Keratinocyte (primary cell): ENCODE measurements at regions not wholly inside any gene's neighbourhood (a gene's known extent, or its start where the extent isn't known, plus 50 kb on each side); places are given as distances from the start of the nearest gene placed in this dataset.

Experiments
- DNase-seq: peaks from one replicate; pipeline ENCODE4 v3.0.0-alpha.2; 2011; ENCODE audit warnings: low read depth, missing footprints, low spot score
- FAIRE-seq: peaks from 2 replicates; lab custom pipeline; 2011; peaks lifted over from hg19 to GRCh38; lab: Jason Lieb, UNC
- H2AFZ ChIP-seq: 2 replicates; pipeline ENCODE4 v1.6.0; 2012; ENCODE audit warnings: low read length, control low read depth, inconsistent platforms; ENCODE audit not compliant: control insufficient read depth
- H3K27ac ChIP-seq: 2 replicates; pipeline ENCODE4 v1.5.1; 2011; ENCODE audit warnings: low read length; ENCODE audit not compliant: control insufficient read depth, insufficient read depth
- H3K27me3 ChIP-seq: 3 replicates; pipeline ENCODE4 v1.6.0; 2011; ENCODE audit warnings: low read length; ENCODE audit not compliant: control insufficient read depth, insufficient read depth; ENCODE audit errors: extremely low read depth
- H3K36me3 ChIP-seq, 2 experiments: 2 replicates in 1 of 2; 3 replicates in 1 of 2; pipeline ENCODE4 v1.5.1; 2011; ENCODE audit warnings: low read length in 2 of 2, mild to moderate bottlenecking in 1 of 2; ENCODE audit not compliant: control insufficient read depth in 2 of 2, insufficient read depth in 2 of 2; ENCODE audit errors: extremely low read depth in 1 of 2
- H3K4me1 ChIP-seq: 3 replicates; pipeline ENCODE4 v1.5.1; 2011; ENCODE audit warnings: low read length; ENCODE audit not compliant: control insufficient read depth, insufficient read depth; ENCODE audit errors: extremely low read depth
- H3K4me2 ChIP-seq: 3 replicates; pipeline ENCODE4 v1.6.0; 2011; ENCODE audit warnings: low read depth, low read length; ENCODE audit not compliant: control insufficient read depth, insufficient read depth; ENCODE audit errors: extremely low read depth
- H3K4me3 ChIP-seq, 3 experiments: fragments of 200-600 bp in 1 of 3; sonication (generic) in 1 of 3; 2 replicates in 2 of 3; 3 replicates in 1 of 3; pipeline ENCODE4 v1.5.1; 2011 to 2016; ENCODE audit warnings: low read length in 3 of 3, mild to moderate bottlenecking in 3 of 3, control low read depth in 2 of 3, inconsistent platforms in 1 of 3, low read depth in 1 of 3, mixed read lengths in 1 of 3, mixed run types in 1 of 3, moderate library complexity in 1 of 3; ENCODE audit not compliant: control insufficient read depth in 2 of 3, insufficient read depth in 2 of 3; ENCODE audit errors: extremely low read depth in 1 of 3
- H3K79me2 ChIP-seq: 2 replicates; pipeline ENCODE4 v1.6.0; 2012; ENCODE audit warnings: low read length; ENCODE audit not compliant: control insufficient read depth, insufficient read depth
- H3K9ac ChIP-seq: 3 replicates; pipeline ENCODE4 v1.6.0; 2011; ENCODE audit warnings: low read length; ENCODE audit not compliant: control insufficient read depth, insufficient read depth; ENCODE audit errors: extremely low read depth
- H3K9me1 ChIP-seq: 3 replicates; pipeline ENCODE4 v1.6.0; 2011; ENCODE audit warnings: low read length; ENCODE audit not compliant: control insufficient read depth, insufficient read depth; ENCODE audit errors: extremely low read depth
- H3K9me3 ChIP-seq: 2 replicates; pipeline ENCODE4 v1.5.1; 2012; ENCODE audit warnings: low read depth, low read length; ENCODE audit not compliant: control insufficient read depth
- H4K20me1 ChIP-seq: 3 replicates; pipeline ENCODE4 v1.6.0; 2011; ENCODE audit warnings: low read length; ENCODE audit not compliant: control insufficient read depth, insufficient read depth; ENCODE audit errors: extremely low read depth
- EZH2 ChIP-seq: IDR thresholded peaks from one replicate; pipeline ENCODE4 v1.6.1; 2012; ENCODE audit warnings: inconsistent platforms, mild to moderate bottlenecking, low read length, moderate library complexity
- dilution Hi-C: fragments of 300-500 bp; cut with MboI; formaldehyde crosslinking; loops from one replicate; pipeline ENCODE4 v1.7.0; 2020; ENCODE audit warnings: low sequenced_read_pairs; ENCODE audit not compliant: extremely low pct_ligation_motif_present
- small RNA-seq, 3 experiments: library from RNA; depleted of rRNA; stranded (forward); fragments of <200 nt; gene quantifications; one replicate each; pipeline ENCODE3, GENCODE V24; 2012; ENCODE audit warnings: low read depth in 3 of 3, low replicate concordance in 1 of 3; ENCODE audit not compliant: insufficient read length in 3 of 3
- TF ChIP-seq, protein P1 (sequence below), 3 experiments: IDR thresholded peaks in 1 of 3; conservative IDR thresholded peaks in 1 of 3; optimal IDR thresholded peaks in 1 of 3; 2 replicates in 2 of 3; 3 replicates in 1 of 3; pipeline versions ENCODE3 to v1.5.1; 2011; ENCODE audit warnings: low read length in 3 of 3, mild to moderate bottlenecking in 3 of 3, moderate library complexity in 2 of 3, control low read depth in 1 of 3, inconsistent platforms in 1 of 3; ENCODE audit not compliant: insufficient read depth in 2 of 3; ENCODE audit errors: extremely low read depth in 1 of 3

DNA sequence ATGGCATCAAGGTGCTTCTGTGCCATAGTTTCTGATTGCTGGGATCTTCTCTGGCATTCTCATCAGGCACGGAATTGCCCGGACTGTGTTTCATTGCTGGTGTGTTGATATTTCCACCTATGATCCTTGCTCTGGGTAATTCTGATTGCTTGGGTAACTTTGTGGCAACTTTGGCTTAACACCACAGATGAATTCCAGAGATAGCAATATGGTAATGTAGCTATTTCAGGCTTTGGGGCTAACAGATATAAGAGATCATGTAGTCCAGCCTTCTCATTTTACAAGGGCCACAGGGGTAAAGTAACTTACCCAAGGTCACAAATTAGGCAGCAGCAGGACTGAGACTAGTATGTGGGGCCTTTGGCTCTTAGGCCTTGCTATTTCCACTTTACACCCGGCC, 53.9 kb upstream of the PLPP4 start:
- DNase-seq (no peak), FAIRE-seq (no peak)
- Histone ChIP-seq H3K9ac (no peak overlapping the region), H3K9me3 (no peaks in the 10 kb centered on the region), H3K79me2 (no peaks in the 10 kb centered on the region), H3K4me3 (no peak overlapping the region), H3K4me2 (no peak overlapping the region), H3K9me1 (no peaks in the 10 kb centered on the region), H3K4me1 (no peaks in the 10 kb centered on the region), H2AFZ (no peak overlapping the region), H3K27me3 (no peaks in the 10 kb centered on the region), H4K20me1 (no peaks in the 10 kb centered on the region), H3K27ac (no peak overlapping the region), H3K36me3 (no peaks in the 10 kb centered on the region)
- dilution Hi-C loops = no loop called here
- TF ChIP-seq, protein P1, sequence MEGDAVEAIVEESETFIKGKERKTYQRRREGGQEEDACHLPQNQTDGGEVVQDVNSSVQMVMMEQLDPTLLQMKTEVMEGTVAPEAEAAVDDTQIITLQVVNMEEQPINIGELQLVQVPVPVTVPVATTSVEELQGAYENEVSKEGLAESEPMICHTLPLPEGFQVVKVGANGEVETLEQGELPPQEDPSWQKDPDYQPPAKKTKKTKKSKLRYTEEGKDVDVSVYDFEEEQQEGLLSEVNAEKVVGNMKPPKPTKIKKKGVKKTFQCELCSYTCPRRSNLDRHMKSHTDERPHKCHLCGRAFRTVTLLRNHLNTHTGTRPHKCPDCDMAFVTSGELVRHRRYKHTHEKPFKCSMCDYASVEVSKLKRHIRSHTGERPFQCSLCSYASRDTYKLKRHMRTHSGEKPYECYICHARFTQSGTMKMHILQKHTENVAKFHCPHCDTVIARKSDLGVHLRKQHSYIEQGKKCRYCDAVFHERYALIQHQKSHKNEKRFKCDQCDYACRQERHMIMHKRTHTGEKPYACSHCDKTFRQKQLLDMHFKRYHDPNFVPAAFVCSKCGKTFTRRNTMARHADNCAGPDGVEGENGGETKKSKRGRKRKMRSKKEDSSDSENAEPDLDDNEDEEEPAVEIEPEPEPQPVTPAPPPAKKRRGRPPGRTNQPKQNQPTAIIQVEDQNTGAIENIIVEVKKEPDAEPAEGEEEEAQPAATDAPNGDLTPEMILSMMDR (optimal IDR thresholded peaks at IDR 0.05 in 1 of 3, IDR thresholded peaks at IDR 0.05 in 1 of 3, conservative IDR thresholded peaks at IDR 0.05 in 1 of 3; ENCODE audit: extremely low read depth in 1 of 3, insufficient read depth in 2 of 3, low read length in 3 of 3) = no peak
- TF ChIP-seq EZH2 = no peak

DNA sequence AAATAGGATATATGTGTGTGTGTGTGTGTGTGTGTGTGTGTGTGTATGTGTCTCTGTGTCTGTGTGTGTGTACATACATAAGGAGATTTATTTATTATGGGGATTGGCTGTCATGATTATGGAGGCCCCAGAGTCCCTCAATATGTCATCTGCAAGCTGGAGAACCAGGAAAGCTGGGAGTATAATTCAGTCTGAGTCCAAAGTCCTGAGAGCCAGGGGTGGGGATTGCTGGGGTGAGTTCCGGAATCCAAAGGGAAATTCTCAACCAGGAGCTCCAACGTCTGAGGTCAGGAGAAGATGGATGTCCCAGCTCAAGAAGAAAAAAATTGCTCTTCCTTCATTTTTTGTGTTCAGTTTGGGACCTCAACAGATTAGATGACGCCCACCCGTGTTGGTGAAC, 50.7 kb upstream of the PLPP4 start:
- Histone ChIP-seq H4K20me1 (no peaks in the 10 kb centered on the region), H3K9me1 (no peaks in the 10 kb centered on the region)
- dilution Hi-C loops = no loop called here

More for the DNA sequence above, 50.7 kb upstream of the PLPP4 start:
- H2AFZ ChIP-seq = no peak overlapping the region
- H3K27ac ChIP-seq = no peak overlapping the region
- H3K4me1 ChIP-seq = no peaks in the 10 kb centered on the region
- no peak overlapping the region for H3K9ac ChIP-seq
- peaks cover 8% of the 10 kb centered on the region for H3K27me3 ChIP-seq
- H3K4me2 ChIP-seq = no peak overlapping the region
- FAIRE-seq = no peak
- H3K4me3 ChIP-seq = no peak overlapping the region
- no peaks in the 10 kb centered on the region for H3K9me3 ChIP-seq
- no peaks in the 10 kb centered on the region for H3K79me2 ChIP-seq
- DNase-seq = no peak
- no peak for TF ChIP-seq EZH2
- TF ChIP-seq, protein P1 (optimal IDR thresholded peaks at IDR 0.05 in 1 of 3, IDR thresholded peaks at IDR 0.05 in 1 of 3, conservative IDR thresholded peaks at IDR 0.05 in 1 of 3; ENCODE audit: extremely low read depth in 1 of 3, insufficient read depth in 2 of 3, low read length in 3 of 3) = no peak
- no peaks in the 10 kb centered on the region for H3K36me3 ChIP-seq

Small RNA genes lying in the stretch of these regions (small RNA-seq; reads per million reads assigned to genes)
- gene AL355298.1 = 0 to 0.33 (median 0) reads per million in 3 experiments
